Stomach (tissue), 8 donors: ENCODE measurements at regions not wholly inside any gene's neighbourhood (a gene's known extent, or its start where the extent isn't known, plus 50 kb on each side); places are given as distances from the start of the nearest gene placed in this dataset.

Experiments
- DNase-seq, 2 donors: peaks; one replicate each; pipeline versions ENCODE4 v3.0.0 to v3.0.0-alpha.2; 2013 to 2019
- H3K27ac ChIP-seq, 5 donors: fragments of 200-600 bp in 4 of 5; sonication (generic) in 4 of 5; one replicate each; pipeline ENCODE4 v1.5.1; 2013 to 2019; ENCODE audit warnings: mild to moderate bottlenecking in 1 of 5, moderate library complexity in 1 of 5
- H3K27me3 ChIP-seq, 3 donors: fragments of 200-600 bp; sonication (generic); one replicate each; pipeline ENCODE4 v1.5.1; 2017 to 2019; ENCODE audit warnings: mixed run types in 1 of 3
- H3K36me3 ChIP-seq, 4 donors: fragments of 200-600 bp; sonication (generic); 1 replicate in 3 of 4; 2 replicates in 1 of 4; pipeline ENCODE4 v1.5.1; 2016 to 2019
- H3K4me1 ChIP-seq, 4 donors: fragments of 200-600 bp; sonication (generic); one replicate each; pipeline ENCODE4 v1.5.1; 2016 to 2019
- H3K4me3 ChIP-seq, 4 donors: fragments of 200-600 bp; sonication (generic) in 3 of 4; one replicate each; pipeline ENCODE4 v1.5.1; 2016 to 2019; ENCODE audit warnings: mild to moderate bottlenecking in 1 of 4
- H3K9me3 ChIP-seq, 4 donors: fragments of 200-600 bp; sonication (generic); one replicate each; pipeline ENCODE4 v1.5.1; 2016 to 2019
- EP300 ChIP-seq: sonication (generic); formaldehyde crosslinking; IDR thresholded peaks from one replicate; pipeline ENCODE4 v1.6.1; 2017; ENCODE audit warnings: antibody characterized with exemption
- POLR2A ChIP-seq, 4 donors: fragments of 450-650 bp; IDR thresholded peaks; one replicate each; pipeline ENCODE4 v1.6.1; 2016; ENCODE audit warnings: antibody characterized with exemption in 4 of 4, control low read depth in 2 of 4, mild to moderate bottlenecking in 1 of 4, moderate library complexity in 1 of 4
- POLR2AphosphoS5 ChIP-seq, 3 donors: sonication (generic); formaldehyde crosslinking; IDR thresholded peaks; one replicate each; pipeline ENCODE4 v1.6.1; 2016; ENCODE audit warnings: antibody characterized with exemption in 3 of 3
- WGBS, 5 donors: extraction: QIAGEN DNeasy Blood & Tissue Kit in 3 of 5; methylation state at CpG; one replicate each; pipeline versions ENCODE4 v1.1.5 to v1.1.7; 2013 to 2018; 5-methylcytosine and 5-hydroxymethylcytosine counted together
- intact Hi-C: fragments of 100-400 bp; cut with DNase I; formaldehyde crosslinking; loops from one replicate; pipeline ENCODE4 v1.15.1; 2023; ENCODE audit warnings: low total_unique reads
- TF ChIP-seq, protein P1 (sequence below), 7 experiments: fragments of 450-650 bp in 4 of 7; fragments of 200-600 bp in 3 of 7; sonication (generic) in 3 of 7; IDR thresholded peaks; one replicate each; pipeline ENCODE4 v1.5.1; 2016 to 2019; ENCODE audit warnings: antibody characterized with exemption in 7 of 7, control low read depth in 2 of 7, mild to moderate bottlenecking in 1 of 7
- donor health status: healthy with polysubstance abuse.
- donor health status: Bipolar disorder and iron deficiency.
- donor health status: healthy.

DNA sequence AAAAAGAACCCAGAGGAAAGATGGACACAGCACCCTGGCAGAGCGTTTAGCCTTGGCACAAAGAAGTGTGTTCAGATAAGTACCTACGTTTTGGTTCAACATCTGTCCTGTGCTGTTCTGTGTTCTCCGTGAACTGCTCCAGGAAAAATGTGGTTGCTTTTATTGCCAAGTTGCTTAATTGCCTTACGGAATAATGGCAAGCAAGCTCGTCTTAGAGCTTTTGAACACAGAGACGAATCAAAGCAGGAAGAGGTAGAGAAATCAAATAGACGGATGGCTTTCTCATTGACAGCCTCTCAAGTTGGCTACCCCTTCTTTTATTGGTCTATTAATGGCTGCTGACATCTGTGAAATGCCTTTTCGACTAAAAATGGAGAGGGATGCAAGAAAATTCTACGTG is 911.1 kb upstream of the EEF2KMT start:
- intact Hi-C loops: no loop called here
- 53 to 61% (median 57%) methylated on average over 9 of the region's 9 CpGs for WGBS, 5 donors
- no peaks in the 10 kb centered on the region for H3K27me3 ChIP-seq

DNA sequence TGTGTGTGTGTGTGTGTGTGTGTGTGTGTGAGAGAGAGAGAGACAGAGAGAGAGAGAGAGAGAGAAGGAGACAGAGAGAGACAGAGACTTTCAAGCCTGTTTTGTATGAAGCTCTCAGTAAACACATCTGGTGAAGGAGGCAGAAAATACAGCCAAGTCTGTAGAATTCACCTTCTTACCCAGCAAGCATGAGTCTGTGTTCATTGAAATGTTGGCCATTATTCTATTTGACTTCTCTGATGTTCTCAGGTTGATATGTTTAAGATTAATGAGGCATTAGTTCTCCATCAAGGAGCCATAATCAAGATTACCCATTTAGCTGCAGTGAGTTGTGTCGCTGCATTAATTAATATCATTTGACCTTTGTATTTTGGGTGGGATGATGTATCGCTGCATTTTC is 895.8 kb upstream of the EEF2KMT start:
- intact Hi-C loops: no loop called here
- 87 to 94% (median 89%) methylated on average over 2 of the region's 2 CpGs for WGBS, 5 donors

More for the DNA sequence above, 911.1 kb upstream of the EEF2KMT start:
- no peak overlapping the region for H3K27ac ChIP-seq
- no peaks in the 10 kb centered on the region for H3K36me3 ChIP-seq
- no peaks in the 10 kb centered on the region for H3K4me1 ChIP-seq
- no peak for DNase-seq
- TF ChIP-seq EP300 (no peak), POLR2A (IDR thresholded peaks at IDR 0.05) (no peak), POLR2AphosphoS5 (IDR thresholded peaks at IDR 0.05) (no peak)
- TF ChIP-seq, protein P1, sequence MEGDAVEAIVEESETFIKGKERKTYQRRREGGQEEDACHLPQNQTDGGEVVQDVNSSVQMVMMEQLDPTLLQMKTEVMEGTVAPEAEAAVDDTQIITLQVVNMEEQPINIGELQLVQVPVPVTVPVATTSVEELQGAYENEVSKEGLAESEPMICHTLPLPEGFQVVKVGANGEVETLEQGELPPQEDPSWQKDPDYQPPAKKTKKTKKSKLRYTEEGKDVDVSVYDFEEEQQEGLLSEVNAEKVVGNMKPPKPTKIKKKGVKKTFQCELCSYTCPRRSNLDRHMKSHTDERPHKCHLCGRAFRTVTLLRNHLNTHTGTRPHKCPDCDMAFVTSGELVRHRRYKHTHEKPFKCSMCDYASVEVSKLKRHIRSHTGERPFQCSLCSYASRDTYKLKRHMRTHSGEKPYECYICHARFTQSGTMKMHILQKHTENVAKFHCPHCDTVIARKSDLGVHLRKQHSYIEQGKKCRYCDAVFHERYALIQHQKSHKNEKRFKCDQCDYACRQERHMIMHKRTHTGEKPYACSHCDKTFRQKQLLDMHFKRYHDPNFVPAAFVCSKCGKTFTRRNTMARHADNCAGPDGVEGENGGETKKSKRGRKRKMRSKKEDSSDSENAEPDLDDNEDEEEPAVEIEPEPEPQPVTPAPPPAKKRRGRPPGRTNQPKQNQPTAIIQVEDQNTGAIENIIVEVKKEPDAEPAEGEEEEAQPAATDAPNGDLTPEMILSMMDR (IDR thresholded peaks at IDR 0.05): no peak
- H3K4me3 ChIP-seq: no peak overlapping the region
- H3K9me3 ChIP-seq: peaks cover 0 to 16% (median 5%) of the 10 kb centered on the region in 4 donors

DNA sequence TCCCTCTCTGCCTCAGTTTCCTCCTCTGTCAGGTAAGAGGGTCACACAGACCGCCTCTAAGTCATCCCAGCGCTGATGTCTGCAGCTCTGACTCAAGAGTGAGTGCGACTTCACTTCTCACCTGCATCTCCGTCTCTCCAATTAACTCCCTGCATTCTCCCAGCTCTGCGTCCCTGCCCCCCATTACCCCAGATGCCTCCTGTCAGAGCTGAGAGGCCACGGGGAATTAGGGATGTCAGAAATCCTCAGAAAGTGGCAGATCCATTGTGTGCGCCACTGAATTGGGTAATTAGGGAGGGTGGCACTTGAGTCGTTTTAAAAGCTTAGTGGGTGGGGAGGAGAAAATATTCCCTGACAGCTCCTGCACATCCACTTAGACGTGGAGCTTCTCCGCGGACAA is 885.4 kb upstream of the EEF2KMT start:
- Histone ChIP-seq H3K9me3 (no peaks in the 10 kb centered on the region), H3K4me1 (no peaks in the 10 kb centered on the region), H3K4me3 (no peak overlapping the region), H3K27me3 (peaks cover 0 to 10% (median 0%) of the 10 kb centered on the region in 3 donors), H3K36me3 (no peaks in the 10 kb centered on the region), H3K27ac (no peak overlapping the region)
- intact Hi-C loops: no loop called here
- WGBS, 5 donors: 30 to 34% (median 33%) methylated on average over 11 of the region's 11 CpGs
- TF ChIP-seq POLR2AphosphoS5 (IDR thresholded peaks at IDR 0.05): no peak
- TF ChIP-seq POLR2A (IDR thresholded peaks at IDR 0.05): no peak
- TF ChIP-seq, protein P1 (IDR thresholded peaks at IDR 0.05): no peak
- TF ChIP-seq EP300: no peak
- no peak for DNase-seq

More for the DNA sequence above, 895.8 kb upstream of the EEF2KMT start:
- H3K27ac ChIP-seq: no peak overlapping the region
- no peaks in the 10 kb centered on the region for H3K27me3 ChIP-seq
- H3K4me3 ChIP-seq: no peak overlapping the region
- DNase-seq: no peak
- H3K4me1 ChIP-seq: no peaks in the 10 kb centered on the region
- H3K9me3 ChIP-seq: peaks cover 0 to 27% (median 19%) of the 10 kb centered on the region in 4 donors
- no peak for TF ChIP-seq EP300
- TF ChIP-seq POLR2AphosphoS5 (IDR thresholded peaks at IDR 0.05): no peak
- TF ChIP-seq POLR2A (IDR thresholded peaks at IDR 0.05): no peak
- TF ChIP-seq, protein P1 (IDR thresholded peaks at IDR 0.05): no peak
- H3K36me3 ChIP-seq: no peaks in the 10 kb centered on the region

DNA sequence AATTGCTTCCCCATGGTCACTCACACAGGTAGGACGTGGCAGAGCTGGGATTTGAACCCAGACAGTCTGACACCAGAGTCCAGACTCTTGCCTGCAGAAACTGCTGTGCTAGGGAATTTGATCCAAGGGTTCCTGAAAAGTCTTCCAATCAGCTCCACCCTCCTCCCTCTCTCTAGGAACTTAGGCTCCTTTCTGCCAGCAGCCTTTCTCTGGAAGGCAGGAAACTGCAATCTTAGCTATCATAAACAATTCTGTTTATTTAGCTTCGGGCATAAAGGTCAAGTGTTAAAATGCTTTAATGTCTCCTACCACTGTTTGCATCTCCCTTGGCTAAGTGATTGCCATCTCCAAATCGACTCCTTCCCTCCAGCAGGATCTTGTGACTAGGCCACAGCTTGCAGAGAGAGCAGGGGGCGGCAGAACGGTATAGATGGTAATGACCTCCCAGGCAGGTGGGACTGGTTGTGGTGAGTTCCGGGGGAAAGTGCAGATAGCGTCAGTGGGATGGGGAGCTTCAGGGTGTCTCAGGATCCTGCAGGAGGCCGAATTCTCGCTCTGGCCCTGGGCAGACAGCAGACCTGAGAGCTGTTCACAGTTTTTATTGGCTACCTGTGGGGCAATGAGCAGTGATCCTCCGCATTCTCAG is 882.4 kb upstream of the EEF2KMT start:
- Histone ChIP-seq H3K27me3 (peaks cover 0 to 10% (median 0%) of the 10 kb centered on the region in 3 donors), H3K9me3 (peaks cover 0 to 4% (median 0%) of the 10 kb centered on the region in 4 donors), H3K4me1 (no peaks in the 10 kb centered on the region), H3K36me3 (no peaks in the 10 kb centered on the region), H3K27ac (no peak overlapping the region), H3K4me3 (no peak overlapping the region)
- TF ChIP-seq EP300 (no peak), POLR2A (IDR thresholded peaks at IDR 0.05) (no peak), POLR2AphosphoS5 (IDR thresholded peaks at IDR 0.05) (no peak)
- TF ChIP-seq, protein P1 (IDR thresholded peaks at IDR 0.05): no peak
- DNase-seq: no peak
- 16 to 22% (median 19%) methylated on average over 8 to 10 of the region's 10 CpGs for WGBS, 5 donors
- intact Hi-C loops: no loop called here
